ENCODE measurements at regions not wholly inside any gene's neighbourhood (a gene's known extent, or its start where the extent isn't known, plus 50 kb on each side); places are given as distances from the start of the nearest gene placed in this dataset.

DNA sequence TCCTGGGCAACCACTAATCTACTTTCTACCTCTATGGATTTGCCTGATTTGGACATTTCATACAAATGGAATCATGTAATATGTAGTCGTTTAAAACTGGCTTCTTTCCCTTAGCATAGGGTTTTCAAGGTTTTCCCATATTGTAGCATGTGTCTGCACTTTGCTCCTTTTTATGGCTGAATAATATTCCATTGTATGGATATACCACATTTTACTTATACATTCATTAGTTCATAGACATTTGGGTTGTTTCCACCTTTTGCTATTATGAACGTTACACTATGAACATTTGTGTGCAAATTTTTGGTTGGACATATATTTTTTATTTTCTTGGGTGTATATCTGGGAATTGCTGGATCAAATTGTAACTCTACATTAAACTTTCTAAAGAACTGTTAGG lies 600.4 kb upstream of the NOX3 start:
- TF ChIP-seq RAD21 (IDR thresholded peaks at IDR 0.05; ENCODE audit: low read length) (no peak), CHD1 (IDR thresholded peaks at IDR 0.05; ENCODE audit: low read depth, low read length) (no peak), BHLHE40 (IDR thresholded peaks at IDR 0.05; ENCODE audit: low read depth, low read length) (no peak), RFX5 (IDR thresholded peaks at IDR 0.05; ENCODE audit: low read depth, low read length) (no peak), MXI1 (IDR thresholded peaks at IDR 0.05; ENCODE audit: borderline replicate concordance, low read depth, low read length) (no peak)
- H4K20me1 ChIP-seq (ENCODE audit: insufficient read depth, low read length): no peaks in the 10 kb centered on the region
- no peaks in the 10 kb centered on the region for H3K9me3 ChIP-seq (ENCODE audit: control insufficient read depth, insufficient read depth, low read length)
- ATAC-seq (ENCODE audit: low read depth): no peak
- no peak overlapping the region for H3K4ac ChIP-seq (ENCODE audit: low read depth, low read length)
- H2AFZ ChIP-seq (replicated peaks; ENCODE audit: low read length, poor library complexity): no peak overlapping the region
- BruUV-seq (replicated peaks): no TSS peak
- no peak overlapping the region for H2BK15ac ChIP-seq (ENCODE audit: low read depth, low read length)
- in situ Hi-C loops (cut with MboI; ENCODE audit: low sequenced_read_pairs): no loop called here
- H4K8ac ChIP-seq (ENCODE audit: low read depth in 2 of 2, low read length in 2 of 2): no peak overlapping the region
- no peaks in the 10 kb centered on the region for H3K9me1 ChIP-seq (ENCODE audit: insufficient read depth, low read length)
- no peak overlapping the region for H3K27ac ChIP-seq (ENCODE audit: insufficient read depth, low read length)
- no peak overlapping the region for H2BK20ac ChIP-seq (ENCODE audit: low read depth, low read length)
- WGBS, 2 experiments (ENCODE audit: extremely low coverage in 2 of 2, insufficient read length in 1 of 2): no CpG with 5 or more reads among the region's 2 CpGs
- H3K18ac ChIP-seq (ENCODE audit: low read depth, low read length): no peak overlapping the region
- no peak overlapping the region for H3K56ac ChIP-seq (ENCODE audit: extremely low read depth, insufficient read depth, low read length)
- no peak overlapping the region for H3K9ac ChIP-seq (ENCODE audit: low read depth, low read length)
- ChIA-PET CTCF (interaction anchor here (1.1 kb wide), 1 partner anchor 10 kb away, joined by 3 read pairs; no protein-coding TSS in a partner anchor), POLR2A (ENCODE audit: unreplicated experiment) (no interaction called here)
- H4K91ac ChIP-seq (ENCODE audit: insufficient read depth, low read depth, low read length): no peak overlapping the region
- no peaks in the 10 kb centered on the region for H3K79me1 ChIP-seq (ENCODE audit: low read depth in 1 of 2, low read length in 2 of 2)
- H2AK9ac ChIP-seq (replicated peaks; ENCODE audit: low read depth, low read length, poor library complexity): no peak overlapping the region
- DNase-seq: no peak
- H3K27me3 ChIP-seq (ENCODE audit: control insufficient read depth, insufficient read depth, low read length): no peaks in the 10 kb centered on the region
- dilution Hi-C loops (cut with HindIII; ENCODE audit: low sequenced_read_pairs, unreplicated experiment): no loop called here
- no peak overlapping the region for H4K5ac ChIP-seq (ENCODE audit: low read depth, low read length)
- H2AK5ac ChIP-seq (ENCODE audit: low read depth, low read length): no peak overlapping the region
- intact Hi-C loops (cut with micrococcal nuclease): no loop called here
- H3K14ac ChIP-seq (replicated peaks; ENCODE audit: low read depth, low read length): no peak overlapping the region
- H3K4me3 ChIP-seq (ENCODE audit: insufficient read depth, low read depth, low read length): no peak overlapping the region
- no peak overlapping the region for H2BK5ac ChIP-seq (ENCODE audit: low read depth, low read length, poor library complexity, severe bottlenecking)
- H3K4me1 ChIP-seq (ENCODE audit: control insufficient read depth, insufficient read depth, low read length): no peaks in the 10 kb centered on the region
- H3K23ac ChIP-seq (ENCODE audit: low read depth, low read length): no peak overlapping the region
- no peaks in the 10 kb centered on the region for H3K36me3 ChIP-seq (ENCODE audit: control insufficient read depth, insufficient read depth, low read length)
- H2BK120ac ChIP-seq (ENCODE audit: low read depth, low read length): no peak overlapping the region
- no peak overlapping the region for H3K4me2 ChIP-seq (ENCODE audit: low read depth, low read length)
